Ovary (tissue), 3 donors: ENCODE measurements at regions not wholly inside any gene's neighbourhood (a gene's known extent, or its start where the extent isn't known, plus 50 kb on each side); places are given as distances from the start of the nearest gene placed in this dataset.

Experiments
- POLR2A ChIP-seq: fragments of 450-650 bp; IDR thresholded peaks from one replicate; pipeline ENCODE4 v1.6.1; 2017; ENCODE audit warnings: antibody characterized with exemption, mild to moderate bottlenecking, moderate library complexity
- TF ChIP-seq, protein P1 (sequence below), 3 donors: fragments of 450-650 bp in 2 of 3; fragments of 200-600 bp in 1 of 3; IDR thresholded peaks; one replicate each; pipeline versions ENCODE4 v1.5.1 to v1.8.0; 2016 to 2022; ENCODE audit warnings: antibody characterized with exemption in 3 of 3, mild to moderate bottlenecking in 1 of 3
- donor health status: DM: no; HTN: no; CAD: no.

DNA sequence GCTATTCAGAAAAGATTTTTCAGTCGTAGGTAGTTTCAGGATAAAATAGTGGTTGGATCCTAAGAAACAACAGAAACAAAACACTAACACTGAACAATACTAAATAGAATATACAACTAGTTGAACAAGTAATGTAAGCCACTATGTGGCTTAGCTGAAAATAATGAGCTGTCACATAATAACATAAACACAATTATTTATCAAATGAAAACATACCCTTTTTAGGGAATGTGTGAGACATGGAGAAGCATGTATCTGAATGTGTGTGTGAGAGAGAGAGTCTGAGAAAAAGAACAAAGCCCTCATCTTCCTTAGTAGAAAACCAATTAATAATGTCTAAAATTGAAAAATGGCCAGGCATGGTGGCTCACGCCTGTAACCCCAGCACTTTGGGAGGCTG is 122.6 kb upstream of the LOC128125822 start:
- TF ChIP-seq, protein P1, sequence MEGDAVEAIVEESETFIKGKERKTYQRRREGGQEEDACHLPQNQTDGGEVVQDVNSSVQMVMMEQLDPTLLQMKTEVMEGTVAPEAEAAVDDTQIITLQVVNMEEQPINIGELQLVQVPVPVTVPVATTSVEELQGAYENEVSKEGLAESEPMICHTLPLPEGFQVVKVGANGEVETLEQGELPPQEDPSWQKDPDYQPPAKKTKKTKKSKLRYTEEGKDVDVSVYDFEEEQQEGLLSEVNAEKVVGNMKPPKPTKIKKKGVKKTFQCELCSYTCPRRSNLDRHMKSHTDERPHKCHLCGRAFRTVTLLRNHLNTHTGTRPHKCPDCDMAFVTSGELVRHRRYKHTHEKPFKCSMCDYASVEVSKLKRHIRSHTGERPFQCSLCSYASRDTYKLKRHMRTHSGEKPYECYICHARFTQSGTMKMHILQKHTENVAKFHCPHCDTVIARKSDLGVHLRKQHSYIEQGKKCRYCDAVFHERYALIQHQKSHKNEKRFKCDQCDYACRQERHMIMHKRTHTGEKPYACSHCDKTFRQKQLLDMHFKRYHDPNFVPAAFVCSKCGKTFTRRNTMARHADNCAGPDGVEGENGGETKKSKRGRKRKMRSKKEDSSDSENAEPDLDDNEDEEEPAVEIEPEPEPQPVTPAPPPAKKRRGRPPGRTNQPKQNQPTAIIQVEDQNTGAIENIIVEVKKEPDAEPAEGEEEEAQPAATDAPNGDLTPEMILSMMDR (IDR thresholded peaks at IDR 0.05) = no peak
- no peak for TF ChIP-seq POLR2A
